Stimulated activated CD4-positive, alpha-beta T cell treated with anti-CD3 and anti-CD28 coated beads, TNF-alpha, amount 100 ng/mL, for 1 hour (primary cell): ENCODE measurements at regions not wholly inside any gene's neighbourhood (a gene's known extent, or its start where the extent isn't known, plus 50 kb on each side); places are given as distances from the start of the nearest gene placed in this dataset.

Experiments used
- DNase-seq, 3 donors: peaks; one replicate each; pipeline ENCODE4 v3.0.0-alpha.2; 2020; ENCODE audit warnings: low read depth in 3 of 3, low spot score in 1 of 3

- DNase-seq: no peak
Observed at GRCh38 chr12:39127401-39127800, 222.0 kb upstream of the CPNE8 start.

GRCh38 chr12:39125566-39125965, 220.2 kb upstream of the CPNE8 start:
- no peak for DNase-seq

- no peak for DNase-seq
Observed at GRCh38 chr12:39124768-39125167, 219.4 kb upstream of the CPNE8 start.

GRCh38 chr12:39123580-39124253, 218.3 kb upstream of the CPNE8 start:
- DNase-seq: no peak

GRCh38 chr12:39122562-39123204, 217.3 kb upstream of the CPNE8 start:
- DNase-seq: no peak

- no peak for DNase-seq
Observed at GRCh38 chr12:39116861-39117260, 211.5 kb upstream of the CPNE8 start.

- DNase-seq: no peak
Observed at GRCh38 chr12:39112064-39112463, 206.7 kb upstream of the CPNE8 start.

GRCh38 chr12:39105111-39105510, 199.7 kb upstream of the CPNE8 start:
- DNase-seq: no peak

- no peak for DNase-seq
Observed at GRCh38 chr12:39103552-39104165, 198.3 kb upstream of the CPNE8 start.

- DNase-seq: no peak
Observed at GRCh38 chr12:39102474-39103209, 197.3 kb upstream of the CPNE8 start.

GRCh38 chr12:39095636-39096330, 190.4 kb upstream of the CPNE8 start:
- no peak for DNase-seq

- DNase-seq: no peak
Observed at GRCh38 chr12:39081910-39082309, 176.5 kb upstream of the CPNE8 start.

- DNase-seq: no peak
Observed at GRCh38 chr12:39077226-39077625, 171.8 kb upstream of the CPNE8 start.

GRCh38 chr12:39074063-39074462, 168.7 kb upstream of the CPNE8 start:
- DNase-seq: no peak

- DNase-seq: no peak
Observed at GRCh38 chr12:39072658-39073057, 167.3 kb upstream of the CPNE8 start.

GRCh38 chr12:39071611-39072010, 166.2 kb upstream of the CPNE8 start:
- no peak for DNase-seq

GRCh38 chr12:39070775-39071174, 165.4 kb upstream of the CPNE8 start:
- no peak for DNase-seq

GRCh38 chr12:39065455-39065854, 160.1 kb upstream of the CPNE8 start:
- DNase-seq: no peak

GRCh38 chr12:39064708-39065107, 159.3 kb upstream of the CPNE8 start:
- no peak for DNase-seq

- no peak for DNase-seq
Observed at GRCh38 chr12:39062266-39062996, 157.0 kb upstream of the CPNE8 start.

GRCh38 chr12:39061576-39061975, 156.2 kb upstream of the CPNE8 start:
- DNase-seq: no peak
